GM12878 (cell line): ENCODE measurements at regions not wholly inside any gene's neighbourhood (a gene's known extent, or its start where the extent isn't known, plus 50 kb on each side); places are given as distances from the start of the nearest gene placed in this dataset.

Experiments used
- ATAC-seq: fragments of 200-7000 bp; cut with Tn5 transposase; 3 replicates; pipeline ENCODE4 v1.9.1; 2020; ENCODE audit warnings: mild to moderate bottlenecking, moderate library complexity
- BruUV-seq: library from RNA; stranded (reverse); fragments of 400-500 nt; replicated peaks from 2 replicates; lab custom pipeline; 2021; lab: Mats Ljungman, UMichigan
- CTCF ChIA-PET: fragments of 300-600 bp; sonication (Branson Sonifier 250); formaldehyde crosslinking; extraction: SDS; loops from one replicate; lab custom pipeline; 2021; ENCODE audit warnings: inconsistent platforms; lab: Yijun Ruan, JAX
- POLR2A ChIA-PET: fragments of 350-600 bp; formaldehyde crosslinking; extraction: SDS; loops from one replicate; lab custom pipeline; 2021; ENCODE audit warnings: inconsistent platforms; lab: Charles Lee
- RAD21 ChIA-PET: fragments of 300-600 bp; sonication (Branson Sonifier 250); formaldehyde crosslinking; loops from one replicate; lab custom pipeline; 2023; ENCODE audit warnings: antibody characterized with exemption; ENCODE audit not compliant: unreplicated experiment; lab: Charles Lee
- SMC1A ChIA-PET: fragments of 300-600 bp; sonication (Branson Sonifier 250); formaldehyde crosslinking; loops from one replicate; lab custom pipeline; 2023; ENCODE audit not compliant: unreplicated experiment, uncharacterized antibody; lab: Charles Lee
- DNase-seq: peaks from one replicate; pipeline ENCODE4 v3.0.0-alpha.2; 2011; ENCODE audit warnings: low read depth, low spot score
- FAIRE-seq: peaks from 3 replicates; lab custom pipeline; 2011; peaks lifted over from hg19 to GRCh38; lab: Jason Lieb, UNC
- H2AFZ ChIP-seq: 2 replicates; pipeline ENCODE4 v1.6.0; 2011; ENCODE audit warnings: low read depth, low read length, control low read depth; ENCODE audit not compliant: control insufficient read depth
- H3K27ac ChIP-seq: 2 replicates; pipeline ENCODE4 v1.5.1; 2011; ENCODE audit warnings: control low read depth; ENCODE audit not compliant: control insufficient read depth, insufficient read depth
- H3K27me3 ChIP-seq, 2 experiments: replicated peaks in 1 of 2; 2 replicates each; pipeline versions ENCODE4 v1.6.0 to v1.6.1; 2011; ENCODE audit warnings: low read length in 1 of 2; ENCODE audit not compliant: control insufficient read depth in 2 of 2, insufficient read depth in 2 of 2
- H3K36me3 ChIP-seq, 2 experiments: 2 replicates each; pipeline ENCODE4 v1.5.1; 2011; ENCODE audit warnings: low read length in 1 of 2; ENCODE audit not compliant: control insufficient read depth in 2 of 2, insufficient read depth in 2 of 2
- H3K4me1 ChIP-seq: 2 replicates; pipeline ENCODE4 v1.6.1; 2011; ENCODE audit warnings: mild to moderate bottlenecking, low read length, moderate library complexity, mixed read lengths; ENCODE audit not compliant: control insufficient read depth, insufficient read depth
- H3K4me2 ChIP-seq: 2 replicates; pipeline ENCODE4 v1.6.0; 2011; ENCODE audit warnings: control low read depth; ENCODE audit not compliant: control insufficient read depth, insufficient read depth
- H3K4me3 ChIP-seq: fragments of 200-600 bp; sonication (generic); 2 replicates; pipeline ENCODE4 v1.5.1; 2016
- H3K79me2 ChIP-seq: 2 replicates; pipeline ENCODE4 v1.6.0; 2011; ENCODE audit warnings: low read length; ENCODE audit not compliant: control insufficient read depth, insufficient read depth
- H3K9ac ChIP-seq: 2 replicates; pipeline ENCODE4 v1.8.0; 2011; ENCODE audit warnings: low read length, control low read depth, mixed read lengths; ENCODE audit not compliant: control insufficient read depth, insufficient read depth
- H3K9me3 ChIP-seq: replicated peaks from 3 replicates; pipeline ENCODE4 v1.5.1; 2011; ENCODE audit warnings: mild to moderate bottlenecking, low read length; ENCODE audit not compliant: control insufficient read depth, insufficient read depth
- H4K20me1 ChIP-seq: 2 replicates; pipeline ENCODE4 v1.6.0; 2011; ENCODE audit not compliant: control insufficient read depth, insufficient read depth
- ASH2L ChIP-seq: fragments of 300-600, 200-600 bp; sonication (generic); IDR thresholded peaks from 2 replicates; pipeline ENCODE4 v1.6.1; 2017; ENCODE audit warnings: low read depth, mild to moderate bottlenecking, borderline replicate concordance
- CHD4 ChIP-seq: fragments of 200-600 bp; sonication (generic); IDR thresholded peaks from 2 replicates; pipeline ENCODE4 v1.6.1; 2016; ENCODE audit warnings: mild to moderate bottlenecking
- E2F8 ChIP-seq: fragments of 450-650 bp; IDR thresholded peaks from 2 replicates; pipeline ENCODE4 v1.6.1; 2018; ENCODE audit warnings: mild to moderate bottlenecking, low read depth, moderate library complexity; ENCODE audit not compliant: partially characterized antibody
- EGR1 ChIP-seq, 2 experiments: IDR thresholded peaks; 1 replicate in 1 of 2; 2 replicates in 1 of 2; pipeline ENCODE4 v1.6.1; 2011 to 2012; ENCODE audit warnings: low read depth in 2 of 2, low read length in 2 of 2, borderline replicate concordance in 1 of 2, mild to moderate bottlenecking in 1 of 2, moderate library complexity in 1 of 2
- GABPA ChIP-seq: IDR thresholded peaks from 2 replicates; pipeline ENCODE4 v1.6.1; 2014; ENCODE audit warnings: antibody characterized with exemption, low read depth, mild to moderate bottlenecking, inconsistent platforms
- HDAC6 ChIP-seq: fragments of 200-600 bp; sonication (generic); IDR thresholded peaks from one replicate; pipeline ENCODE4 v1.8.0; 2017; ENCODE audit warnings: antibody characterized with exemption; ENCODE audit not compliant: unreplicated experiment
- HSF1 ChIP-seq: fragments of 150-350 bp; IDR thresholded peaks from 2 replicates; pipeline ENCODE4 v1.6.1; 2014; ENCODE audit warnings: mild to moderate bottlenecking, low read depth, low read length
- IKZF1 ChIP-seq: fragments of 450-650 bp; conservative IDR thresholded peaks from 2 replicates; pipeline ENCODE4 v1.6.1; 2017; ENCODE audit warnings: antibody characterized with exemption, mild to moderate bottlenecking
- MYB ChIP-seq: fragments of 150-350 bp; IDR thresholded peaks from 2 replicates; pipeline ENCODE4 v1.6.1; 2014; ENCODE audit warnings: mild to moderate bottlenecking, low read depth, low read length, borderline replicate concordance
- TARDBP ChIP-seq: IDR thresholded peaks from 2 replicates; pipeline ENCODE4 v1.6.1; 2016; ENCODE audit warnings: borderline replicate concordance
- ZBTB4 ChIP-seq: fragments of 450-650 bp; formaldehyde crosslinking; IDR thresholded peaks from 2 replicates; pipeline ENCODE4 v1.4.0; 2022; ENCODE audit warnings: mild to moderate bottlenecking, moderate library complexity
- ZNF24 ChIP-seq: fragments of 450-650 bp; IDR thresholded peaks from 2 replicates; pipeline ENCODE4 v1.6.1; 2017; ENCODE audit warnings: antibody characterized with exemption, mild to moderate bottlenecking
- WGBS: methylation state at CpG from one replicate; pipeline ENCODE4 v1.1.6; 2016; ENCODE audit warnings: low lambda C conversion rate; ENCODE audit not compliant: insufficient replicate concordance, insufficient coverage; ENCODE audit errors: missing lambda C conversion rate; 5-methylcytosine and 5-hydroxymethylcytosine counted together
- in situ Hi-C: fragments of 300-500 bp; cut with MboI; formaldehyde crosslinking; loops from 9 replicates; pipeline ENCODE4 v1.14.3; 2018; ENCODE audit warnings: mixed read lengths
- intact Hi-C: fragments of 100-400 bp; cut with micrococcal nuclease; formaldehyde crosslinking; loops from one replicate; pipeline ENCODE4 v1.14.2; 2022; ENCODE audit not compliant: unreplicated experiment

- no peak for TF ChIP-seq ASH2L
These were observed 708.4 kb downstream of the RNF144A start (continued) for GRCh38 chr2:7625392-7626138.

GRCh38 chr2:7626139-7626537 lies 708.9 kb downstream of the RNF144A start:
- no TSS peak for BruUV-seq
- TF ChIP-seq ZNF24, result no peak
- no peak for TF ChIP-seq CHD4
- no peak for TF ChIP-seq IKZF1
- no peak for TF ChIP-seq HDAC6
- no peak for TF ChIP-seq MYB
- TF ChIP-seq GABPA, result no peak
- TF ChIP-seq TARDBP, result no peak
- no peak for TF ChIP-seq EGR1 (IDR thresholded peaks at IDR 0.05; ENCODE audit: borderline replicate concordance in 1 of 2, low read depth in 2 of 2, low read length in 2 of 2)
- no peak for TF ChIP-seq E2F8
- no peak for TF ChIP-seq HSF1
- TF ChIP-seq ZBTB4 (CRISPR knock-in tag), result no peak
- TF ChIP-seq, all 136 proteins: peak for 0

More at GRCh38 chr2:7626139-7626537, 708.9 kb downstream of the RNF144A start:
- intact Hi-C loops (no loop called here), in situ Hi-C loops (no loop called here)
- H3K4me1 ChIP-seq, result peaks cover 13% of the 10 kb centered on the region
- H4K20me1 ChIP-seq, result no peaks in the 10 kb centered on the region
- 44% methylated on average over 6 of the region's 6 CpGs for WGBS
- no peak overlapping the region for H3K9ac ChIP-seq
- ChIA-PET POLR2A (no interaction called here), CTCF (interaction anchor here (0.9 to 1.9 kb wide), 8 partner anchors 10 to 118 kb away, joined by 3 to 7 read pairs (median 4); no protein-coding TSS in a partner anchor), RAD21 (interaction anchor here (1.7 kb wide), 1 partner anchor 99 kb away, joined by 5 read pairs; no protein-coding TSS in a partner anchor), SMC1A (interaction anchor here (0.9 to 4.0 kb wide), 13 partner anchors 14 to 198 kb away, joined by 3 to 31 read pairs (median 3); no protein-coding TSS in a partner anchor)
- FAIRE-seq, result no peak
- no peak overlapping the region; the same call in 1 of the 2 replicates for H2AFZ ChIP-seq
- peak; percentile 33 for ATAC-seq
- no peaks in the 10 kb centered on the region; the same call in 2 of the 3 replicates for H3K9me3 ChIP-seq
- H3K4me3 ChIP-seq, result no peak overlapping the region
- 0 out of 2 replicates have a peak overlapping the region, but pooled peaks have one; percentile 89 for H3K4me2 ChIP-seq
- H3K36me3 ChIP-seq, result no peaks in the 10 kb centered on the region
- no peak for DNase-seq
- H3K27me3 ChIP-seq, result no peaks in the 10 kb centered on the region; a peak in 1 of 4 replicates
- no peak overlapping the region for H3K27ac ChIP-seq
- H3K79me2 ChIP-seq, result no peaks in the 10 kb centered on the region
